HG03196 (cell line): ENCODE measurements at regions not wholly inside any gene's neighbourhood (a gene's known extent, or its start where the extent isn't known, plus 50 kb on each side); places are given as distances from the start of the nearest gene placed in this dataset.
A peak's percentile ranks its signal among the peaks of the same experiment; 100 is the strongest.
"Not testable (repeated sequence)": the region's sequence is repeated elsewhere in the genome, so short reads cannot be mapped to it uniquely, and the experiment has no call there.

Experiments
- ATAC-seq: cut with Tn5 transposase; IDR thresholded peaks from one replicate; pipeline ENCODE4 v1.9.1; 2021; ENCODE audit not compliant: unreplicated experiment

GRCh38 chr13:33649212-33649878 is 168.6 kb upstream of the RFC3 start:
- no peak for ATAC-seq

GRCh38 chr13:33651766-33652165 is 166.2 kb upstream of the RFC3 start:
- ATAC-seq, result no peak

GRCh38 chr13:33657274-33657673 is 160.7 kb upstream of the RFC3 start:
- ATAC-seq, result no peak

- no peak for ATAC-seq
Observed at GRCh38 chr13:33659466-33659865, 158.5 kb upstream of the RFC3 start.

GRCh38 chr13:33659894-33660293 is 158.1 kb upstream of the RFC3 start:
- no peak for ATAC-seq

GRCh38 chr13:33662392-33662791 is 155.6 kb upstream of the RFC3 start:
- no peak for ATAC-seq

GRCh38 chr13:33665626-33666175 is 152.2 kb upstream of the RFC3 start:
- no peak for ATAC-seq

- ATAC-seq, result no peak
Observed at GRCh38 chr13:33671560-33671959, 146.4 kb upstream of the RFC3 start.

GRCh38 chr13:33672022-33672421 is 145.9 kb upstream of the RFC3 start:
- ATAC-seq, result not testable (repeated sequence)

GRCh38 chr13:33676045-33676989 is 141.6 kb upstream of the RFC3 start:
- ATAC-seq, result no peak

- no peak for ATAC-seq
Observed at GRCh38 chr13:33677215-33677614, 140.7 kb upstream of the RFC3 start.

- no peak for ATAC-seq
Observed at GRCh38 chr13:33678084-33678483, 139.9 kb upstream of the RFC3 start.

- peak; percentile 97 for ATAC-seq
Observed at GRCh38 chr13:33678906-33679657, 138.9 kb upstream of the RFC3 start.

GRCh38 chr13:33679658-33680012 is 138.3 kb upstream of the RFC3 start:
- ATAC-seq, result no peak

GRCh38 chr13:33682020-33682564 is 135.9 kb upstream of the RFC3 start:
- no peak for ATAC-seq

GRCh38 chr13:33682646-33683045 is 135.3 kb upstream of the RFC3 start:
- not testable (repeated sequence) for ATAC-seq

- ATAC-seq, result no peak
Observed at GRCh38 chr13:33683376-33683775, 134.6 kb upstream of the RFC3 start.

- no peak for ATAC-seq
Observed at GRCh38 chr13:33684874-33685273, 133.1 kb upstream of the RFC3 start.

GRCh38 chr13:33686772-33687480 is 131.0 kb upstream of the RFC3 start:
- ATAC-seq, result no peak

- no peak for ATAC-seq
Observed at GRCh38 chr13:33690354-33690753, 127.6 kb upstream of the RFC3 start.
